ENCODE measurements at regions not wholly inside any gene's neighbourhood (a gene's known extent, or its start where the extent isn't known, plus 50 kb on each side); places are given as distances from the start of the nearest gene placed in this dataset.

DNA sequence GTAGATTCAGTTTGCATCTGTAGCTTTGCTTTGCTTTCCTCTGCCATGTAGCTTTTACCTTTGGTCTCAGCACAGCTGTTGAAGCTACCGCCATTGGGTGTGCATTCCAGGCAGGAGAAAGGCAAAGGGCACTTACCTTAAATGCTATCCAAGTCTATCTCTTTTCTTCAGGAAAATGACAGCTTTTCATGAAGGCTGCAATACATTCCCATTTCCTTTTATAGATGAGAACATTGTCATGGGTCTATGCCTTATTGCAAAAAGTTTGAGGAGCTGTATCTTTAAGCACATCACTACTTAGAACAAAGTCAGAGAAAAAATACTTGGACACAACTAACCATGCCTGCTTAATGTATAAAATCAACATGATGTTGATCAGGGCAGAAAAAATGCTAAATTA, 266.8 kb downstream of the DOK5 start:
- H3K27ac ChIP-seq (ENCODE audit: low read length in 2 of 2), result no peak overlapping the region
- H3K4me3 Mint-ChIP-seq, result no peak overlapping the region
- no peaks in the 10 kb centered on the region for H4K20me1 ChIP-seq (ENCODE audit: control insufficient read depth, insufficient read depth, low read length, poor library complexity, severe bottlenecking)
- H3K9ac ChIP-seq (ENCODE audit: low read length), result no peak overlapping the region
- intact Hi-C loops (cut with micrococcal nuclease), result no loop called here
- H3K4me1 ChIP-seq (ENCODE audit: control insufficient read depth in 2 of 2, insufficient read depth in 2 of 2, low read length in 2 of 2), result no peaks in the 10 kb centered on the region
- H3K27me3 Mint-ChIP-seq, result no peaks in the 10 kb centered on the region
- no peaks in the 10 kb centered on the region for H3K4me1 Mint-ChIP-seq
- H3K79me2 ChIP-seq (ENCODE audit: control insufficient read depth, insufficient read depth, low read length), result no peaks in the 10 kb centered on the region
- no peak for TF ChIP-seq EZH2 (IDR thresholded peaks at IDR 0.05; ENCODE audit: borderline replicate concordance, insufficient read depth, low read depth, low read length, poor library complexity, severe bottlenecking)
- TF ChIP-seq, protein P1, sequence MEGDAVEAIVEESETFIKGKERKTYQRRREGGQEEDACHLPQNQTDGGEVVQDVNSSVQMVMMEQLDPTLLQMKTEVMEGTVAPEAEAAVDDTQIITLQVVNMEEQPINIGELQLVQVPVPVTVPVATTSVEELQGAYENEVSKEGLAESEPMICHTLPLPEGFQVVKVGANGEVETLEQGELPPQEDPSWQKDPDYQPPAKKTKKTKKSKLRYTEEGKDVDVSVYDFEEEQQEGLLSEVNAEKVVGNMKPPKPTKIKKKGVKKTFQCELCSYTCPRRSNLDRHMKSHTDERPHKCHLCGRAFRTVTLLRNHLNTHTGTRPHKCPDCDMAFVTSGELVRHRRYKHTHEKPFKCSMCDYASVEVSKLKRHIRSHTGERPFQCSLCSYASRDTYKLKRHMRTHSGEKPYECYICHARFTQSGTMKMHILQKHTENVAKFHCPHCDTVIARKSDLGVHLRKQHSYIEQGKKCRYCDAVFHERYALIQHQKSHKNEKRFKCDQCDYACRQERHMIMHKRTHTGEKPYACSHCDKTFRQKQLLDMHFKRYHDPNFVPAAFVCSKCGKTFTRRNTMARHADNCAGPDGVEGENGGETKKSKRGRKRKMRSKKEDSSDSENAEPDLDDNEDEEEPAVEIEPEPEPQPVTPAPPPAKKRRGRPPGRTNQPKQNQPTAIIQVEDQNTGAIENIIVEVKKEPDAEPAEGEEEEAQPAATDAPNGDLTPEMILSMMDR (IDR thresholded peaks at IDR 0.05), result no peak
- H3K36me3 ChIP-seq (replicated peaks in 1 of 2; ENCODE audit: control extremely low read depth in 1 of 2, control insufficient read depth in 1 of 2, extremely low read depth in 1 of 2, insufficient read depth in 2 of 2, low read length in 1 of 2), result no peaks in the 10 kb centered on the region
- ChIA-PET POLR2A (no interaction called here), CTCF (no interaction called here)
- peaks cover 3% of the 10 kb centered on the region for H3K9me3 Mint-ChIP-seq (ENCODE audit: insufficient read depth)
- H2AFZ ChIP-seq (ENCODE audit: insufficient read depth, low read depth, low read length, poor library complexity, severe bottlenecking), result no peak overlapping the region
- H3K27me3 ChIP-seq (replicated peaks in 1 of 4; ENCODE audit: control extremely low read depth in 1 of 4, control insufficient read depth in 3 of 4, insufficient read depth in 4 of 4, low read length in 3 of 4), result no peaks in the 10 kb centered on the region
- no peak overlapping the region for H3K4me3 ChIP-seq (ENCODE audit: control extremely low read depth in 1 of 5, extremely low read depth in 1 of 5, insufficient read depth in 1 of 5, low read depth in 2 of 5, low read length in 4 of 5)
- DNase-seq, result no peak
- ATAC-seq (ENCODE audit: low read depth), result no peak
- H3K27ac Mint-ChIP-seq, result no peak overlapping the region
- no peaks in the 10 kb centered on the region for H3K9me3 ChIP-seq (ENCODE audit: control extremely low read depth in 1 of 3, control insufficient read depth in 2 of 3, insufficient read depth in 1 of 3, low read length in 2 of 3)
- H3K4me2 ChIP-seq (replicated peaks; ENCODE audit: low read depth, low read length, poor library complexity, severe bottlenecking), result no peak overlapping the region
- 86% methylated on average over 1 of the region's 1 CpG for WGBS (ENCODE audit: insufficient coverage)

GRCh38 chr20:54736421-54736820, 261.0 kb downstream of the DOK5 start:
- H3K27me3 Mint-ChIP-seq, result no peaks in the 10 kb centered on the region
- Histone ChIP-seq H3K4me1 (ENCODE audit: control insufficient read depth in 2 of 2, insufficient read depth in 2 of 2, low read length in 2 of 2) (no peaks in the 10 kb centered on the region), H3K36me3 (replicated peaks in 1 of 2; ENCODE audit: control extremely low read depth in 1 of 2, control insufficient read depth in 1 of 2, extremely low read depth in 1 of 2, insufficient read depth in 2 of 2, low read length in 1 of 2) (no peaks in the 10 kb centered on the region), H3K9me3 (ENCODE audit: control extremely low read depth in 1 of 3, control insufficient read depth in 2 of 3, insufficient read depth in 1 of 3, low read length in 2 of 3) (no peaks in the 10 kb centered on the region), H4K20me1 (ENCODE audit: control insufficient read depth, insufficient read depth, low read length, poor library complexity, severe bottlenecking) (no peaks in the 10 kb centered on the region), H3K4me2 (replicated peaks; ENCODE audit: low read depth, low read length, poor library complexity, severe bottlenecking) (no peak overlapping the region), H3K9ac (ENCODE audit: low read length) (no peak overlapping the region), H3K4me3 (ENCODE audit: control extremely low read depth in 1 of 5, extremely low read depth in 1 of 5, insufficient read depth in 1 of 5, low read depth in 2 of 5, low read length in 4 of 5) (no peak overlapping the region), H3K79me2 (ENCODE audit: control insufficient read depth, insufficient read depth, low read length) (no peaks in the 10 kb centered on the region), H2AFZ (ENCODE audit: insufficient read depth, low read depth, low read length, poor library complexity, severe bottlenecking) (no peak overlapping the region), H3K27ac (ENCODE audit: low read length in 2 of 2) (no peak overlapping the region), H3K27me3 (replicated peaks in 1 of 4; ENCODE audit: control extremely low read depth in 1 of 4, control insufficient read depth in 3 of 4, insufficient read depth in 4 of 4, low read length in 3 of 4) (no peaks in the 10 kb centered on the region)
- ChIA-PET CTCF (no interaction called here), POLR2A (no interaction called here)
- intact Hi-C loops (cut with micrococcal nuclease), result no loop called here
- no peak overlapping the region for H3K4me3 Mint-ChIP-seq
- ATAC-seq (ENCODE audit: low read depth) (no peak), DNase-seq (no peak)
- H3K9me3 Mint-ChIP-seq (ENCODE audit: insufficient read depth), result no peaks in the 10 kb centered on the region
- no peaks in the 10 kb centered on the region for H3K4me1 Mint-ChIP-seq
- no peak overlapping the region for H3K27ac Mint-ChIP-seq
- TF ChIP-seq, protein P1 (IDR thresholded peaks at IDR 0.05), result no peak
- TF ChIP-seq EZH2 (IDR thresholded peaks at IDR 0.05; ENCODE audit: borderline replicate concordance, insufficient read depth, low read depth, low read length, poor library complexity, severe bottlenecking), result no peak
- WGBS (ENCODE audit: insufficient coverage), result no CpG with 5 or more reads among the region's 4 CpGs
